Left renal cortex interstitium (tissue), 4 donors: ENCODE measurements at regions not wholly inside any gene's neighbourhood (a gene's known extent, or its start where the extent isn't known, plus 50 kb on each side); places are given as distances from the start of the nearest gene placed in this dataset.
A peak's percentile ranks its signal among the peaks of the same experiment; 100 is the strongest.
"Not testable (repeated sequence)": the region's sequence is repeated elsewhere in the genome, so short reads cannot be mapped to it uniquely, and the experiment has no call there.

Experiments
- DNase-seq, 4 donors: peaks; one replicate each; pipeline ENCODE4 v3.0.0-alpha.2; 2013; ENCODE audit warnings: low read depth in 4 of 4, low spot score in 2 of 4, missing footprints in 1 of 4

GRCh38 chr1:201718346-201719202 is 110.4 kb upstream of the IPO9 start:
- no peak for DNase-seq

GRCh38 chr1:201719812-201720521 is 109.0 kb upstream of the IPO9 start:
- DNase-seq, result no peak

- no peak for DNase-seq
Observed at GRCh38 chr1:201720522-201720844, 108.5 kb upstream of the IPO9 start.

GRCh38 chr1:201721082-201722049 is 107.6 kb upstream of the IPO9 start:
- no peak for DNase-seq

- no peak for DNase-seq
Observed at GRCh38 chr1:201724039-201724765, 104.8 kb upstream of the IPO9 start.

GRCh38 chr1:201724766-201725118 is 104.2 kb upstream of the IPO9 start:
- peak in 2 of 4 donors; percentile 77 to 80 for DNase-seq

- DNase-seq, result no peak
Observed at GRCh38 chr1:201726700-201727099, 102.3 kb upstream of the IPO9 start.

GRCh38 chr1:201728731-201729130 is 100.2 kb upstream of the IPO9 start:
- DNase-seq, result no peak

GRCh38 chr1:201729973-201730608 is 98.9 kb upstream of the IPO9 start:
- no peak for DNase-seq

GRCh38 chr1:201730611-201731010 is 98.3 kb upstream of the IPO9 start:
- no peak for DNase-seq

GRCh38 chr1:201731142-201731541 is 97.8 kb upstream of the IPO9 start:
- no peak for DNase-seq

GRCh38 chr1:201731592-201731991 is 97.4 kb upstream of the IPO9 start:
- no peak for DNase-seq

- no peak for DNase-seq
Observed at GRCh38 chr1:201732351-201732750, 96.6 kb upstream of the IPO9 start.

GRCh38 chr1:201734221-201734620 is 94.7 kb upstream of the IPO9 start:
- DNase-seq, result not testable (repeated sequence)

GRCh38 chr1:201734786-201735185 is 94.2 kb upstream of the IPO9 start:
- no peak for DNase-seq

GRCh38 chr1:201736707-201737320 is 92.1 kb upstream of the IPO9 start:
- no peak for DNase-seq

GRCh38 chr1:201737352-201738060 is 91.5 kb upstream of the IPO9 start:
- DNase-seq, result no peak

- DNase-seq, result no peak
Observed at GRCh38 chr1:201739080-201739479, 89.9 kb upstream of the IPO9 start.
